H4 (cell line): ENCODE measurements at regions not wholly inside any gene's neighbourhood (a gene's known extent, or its start where the extent isn't known, plus 50 kb on each side); places are given as distances from the start of the nearest gene placed in this dataset.

Experiments used
- DNase-seq: peaks from one replicate; pipeline ENCODE4 v3.0.0-alpha.2; 2015; ENCODE audit warnings: low spot score

GRCh38 chr11:113554526-113554925, 79.3 kb upstream of the DRD2 start:
- no peak for DNase-seq

DNA sequence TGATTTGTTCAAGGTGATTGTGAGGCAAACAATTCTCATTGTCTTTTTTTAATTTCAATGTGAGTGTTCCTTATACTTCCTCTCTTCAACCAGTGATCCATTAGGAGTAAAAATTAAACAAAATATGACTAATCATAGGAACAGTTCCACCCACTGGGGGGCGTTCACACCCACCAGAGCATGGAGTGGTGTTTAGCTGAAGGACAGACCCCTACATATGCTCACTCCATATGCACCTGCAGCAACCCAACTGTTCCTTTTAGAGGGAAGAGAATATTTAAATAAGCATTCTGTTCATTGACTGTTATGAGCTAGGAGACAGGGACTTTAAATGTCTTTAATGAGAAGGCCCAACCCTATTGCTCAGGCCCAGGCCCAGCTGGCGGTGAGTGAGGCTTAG, 78.7 kb upstream of the DRD2 start:
- DNase-seq, result no peak

DNA sequence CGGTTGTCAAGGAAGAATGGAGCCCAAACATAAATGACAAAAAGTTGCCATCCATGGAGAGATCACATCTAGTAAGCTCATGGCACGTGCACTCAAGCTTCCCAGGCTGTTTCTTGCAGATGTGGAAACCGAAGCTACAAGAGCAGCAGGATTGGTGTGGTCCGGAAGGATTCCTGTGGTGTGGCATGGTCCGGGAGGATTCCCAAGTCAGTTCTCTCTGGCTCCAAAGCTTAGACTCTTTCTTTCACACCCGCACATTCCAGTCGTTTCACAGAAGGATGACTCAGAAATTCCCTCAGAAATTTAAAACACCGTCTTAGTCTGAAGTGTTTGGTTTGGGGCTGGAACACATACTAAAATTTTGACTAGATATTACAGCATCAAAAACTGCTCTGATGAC, 78.0 kb upstream of the DRD2 start:
- DNase-seq, result peak; percentile 96

DNA sequence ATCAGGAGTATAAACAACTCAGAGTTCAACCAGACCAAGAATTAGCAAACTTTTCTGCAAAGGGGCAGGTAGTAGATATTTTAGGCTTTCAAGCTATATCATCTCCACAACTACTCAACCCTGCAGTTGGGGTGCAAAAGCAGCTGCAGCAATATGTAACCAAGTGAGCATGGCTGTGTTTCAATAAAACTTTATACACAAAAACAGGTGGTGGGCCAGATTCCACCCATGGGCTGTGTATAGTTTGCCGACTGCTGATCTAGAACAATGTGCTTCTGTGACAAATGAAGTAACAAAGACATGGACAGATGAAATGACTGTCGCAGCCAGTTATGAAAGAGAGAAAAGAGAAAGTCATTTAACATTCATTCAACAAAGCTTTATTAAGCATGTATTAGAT, 77.1 kb upstream of the DRD2 start:
- DNase-seq, result no peak

DNA sequence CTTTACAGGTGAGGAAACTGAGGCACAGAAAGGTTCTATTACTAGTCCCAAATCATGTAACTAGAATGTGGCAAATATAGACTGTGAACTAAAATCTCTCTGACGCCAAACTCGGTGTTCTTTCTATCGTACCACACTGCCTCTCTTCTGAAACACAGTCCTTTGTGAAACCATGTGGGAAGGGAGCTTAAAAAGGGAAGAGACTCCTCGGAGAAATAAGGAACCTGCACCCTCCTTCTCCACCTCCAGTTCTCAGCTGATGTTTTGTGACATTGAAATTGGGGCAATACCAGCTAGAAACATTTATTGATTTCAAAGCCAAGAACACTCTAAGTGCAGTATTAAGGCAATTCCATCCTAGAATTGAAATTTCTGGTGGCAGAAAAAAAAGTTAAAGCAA, 76.4 kb upstream of the DRD2 start:
- no peak for DNase-seq

DNA sequence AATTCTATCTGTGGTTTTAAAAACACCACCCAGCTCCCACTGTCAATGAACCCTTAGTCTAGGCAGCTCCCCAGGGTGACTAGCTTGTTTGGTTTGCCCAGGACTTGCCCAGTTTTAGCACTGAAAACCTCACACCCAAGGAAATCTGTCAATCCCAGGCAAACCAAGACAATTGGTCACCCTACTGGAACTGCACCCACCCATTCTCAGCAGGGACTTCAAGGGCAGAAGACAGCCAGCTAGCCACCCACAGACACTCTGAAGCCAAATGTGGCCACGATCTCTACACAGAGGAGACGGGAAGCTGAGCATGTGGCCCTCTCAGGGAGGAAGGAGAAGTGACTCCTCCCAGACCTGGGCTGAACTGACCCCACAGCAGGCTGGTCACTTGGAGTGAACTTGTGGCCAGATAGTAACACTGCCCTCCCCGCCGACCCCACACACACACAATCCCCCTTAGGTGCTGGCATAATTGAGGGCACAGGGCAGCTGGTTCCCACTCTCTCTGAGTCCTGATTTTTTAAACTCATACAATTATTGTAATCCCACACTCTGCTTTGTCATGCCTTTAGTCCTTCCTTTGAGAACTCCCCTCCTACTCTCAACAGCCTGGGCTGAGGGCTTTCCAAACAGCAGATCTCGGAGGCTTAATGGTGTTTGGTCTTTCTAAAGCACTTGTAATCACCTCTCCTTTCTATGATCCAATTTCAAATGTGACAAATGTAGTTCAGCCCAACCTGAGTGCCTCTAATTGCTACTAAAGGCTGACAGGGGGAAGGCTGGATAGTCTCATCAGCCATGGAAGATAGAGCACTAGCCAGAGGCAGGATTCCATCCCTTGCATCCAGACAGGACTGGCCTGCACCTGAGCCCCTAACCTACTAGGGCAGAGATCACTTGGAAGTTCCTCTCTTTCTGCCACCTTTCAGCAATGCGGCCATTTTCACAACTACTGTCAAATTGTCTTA, 74.7 kb upstream of the DRD2 start:
- no peak for DNase-seq

- no peak for DNase-seq
These were observed 73.9 kb upstream of the DRD2 start for GRCh38 chr11:113549061-113549460.

GRCh38 chr11:113547739-113548138, 72.5 kb upstream of the DRD2 start:
- no peak for DNase-seq

GRCh38 chr11:113546757-113547507, 71.7 kb upstream of the DRD2 start:
- DNase-seq, result peak; percentile 90

- no peak for DNase-seq
These were observed 67.2 kb upstream of the DRD2 start for GRCh38 chr11:113542420-113542819.

DNA sequence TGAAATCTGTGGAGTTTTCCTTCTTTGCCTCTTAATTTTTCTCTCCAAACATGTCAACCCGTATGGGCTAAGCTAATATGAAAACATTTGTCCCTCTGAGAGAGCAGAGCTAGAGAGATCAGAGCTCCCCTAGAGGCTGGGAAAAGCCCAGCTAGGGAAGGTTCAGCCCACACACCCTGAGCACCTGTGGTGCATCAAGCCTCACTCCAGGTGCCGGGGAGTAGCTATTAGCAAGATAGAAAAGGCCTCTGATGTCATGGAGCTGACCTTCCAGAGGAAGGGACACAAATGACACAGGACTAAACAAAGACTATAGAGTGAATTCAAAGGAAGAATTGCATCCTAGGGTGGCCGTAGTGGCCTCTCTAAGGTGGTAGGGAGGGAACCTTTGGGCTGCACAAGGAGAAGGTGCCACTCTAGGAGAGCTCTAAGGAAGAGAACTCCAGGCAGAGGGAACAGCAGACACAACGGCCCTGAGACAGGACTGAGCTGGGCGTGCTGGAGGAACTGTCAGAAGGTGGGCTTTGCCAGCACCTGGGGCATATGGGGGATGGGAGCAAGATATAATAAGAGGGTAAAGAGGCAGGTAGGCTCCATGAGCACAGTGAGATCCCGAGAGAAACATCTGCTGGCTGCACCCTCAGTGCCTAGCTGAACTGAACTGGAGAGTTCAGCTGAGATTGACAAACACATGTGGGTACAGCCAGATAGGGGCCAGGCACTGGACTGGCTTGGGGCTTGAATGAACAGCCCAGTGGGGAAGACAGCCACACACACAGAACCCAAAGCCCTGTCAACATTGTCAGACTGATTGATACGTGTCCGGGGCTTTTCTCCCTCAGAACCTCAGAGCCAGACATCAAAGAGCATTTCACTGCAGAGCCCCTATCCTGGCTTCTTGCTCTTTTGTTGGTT, 65.5 kb upstream of the DRD2 start:
- no peak for DNase-seq

- no peak for DNase-seq
These were observed 63.5 kb upstream of the DRD2 start for GRCh38 chr11:113538451-113539412.

- no peak for DNase-seq
These were observed 59.4 kb upstream of the DRD2 start for GRCh38 chr11:113534625-113535024.

DNA sequence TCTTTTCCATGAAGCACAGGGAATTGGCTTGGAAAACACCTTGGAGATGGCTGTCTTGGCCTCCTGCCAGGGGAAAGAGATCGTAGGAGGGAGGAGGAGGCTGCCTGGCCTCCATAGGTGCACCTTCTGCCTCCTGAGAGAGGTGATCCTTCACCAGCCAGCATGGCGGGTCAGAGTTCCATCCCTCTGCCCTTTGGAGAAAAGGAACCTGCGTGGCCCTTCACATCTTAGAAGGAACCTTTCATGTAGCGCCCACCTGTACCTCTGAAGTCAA, 58.2 kb upstream of the DRD2 start:
- DNase-seq, result no peak

GRCh38 chr11:113532697-113533424, 57.7 kb upstream of the DRD2 start:
- DNase-seq, result peak; percentile 59

GRCh38 chr11:113531575-113532451, 56.6 kb upstream of the DRD2 start:
- DNase-seq, result no peak

DNA sequence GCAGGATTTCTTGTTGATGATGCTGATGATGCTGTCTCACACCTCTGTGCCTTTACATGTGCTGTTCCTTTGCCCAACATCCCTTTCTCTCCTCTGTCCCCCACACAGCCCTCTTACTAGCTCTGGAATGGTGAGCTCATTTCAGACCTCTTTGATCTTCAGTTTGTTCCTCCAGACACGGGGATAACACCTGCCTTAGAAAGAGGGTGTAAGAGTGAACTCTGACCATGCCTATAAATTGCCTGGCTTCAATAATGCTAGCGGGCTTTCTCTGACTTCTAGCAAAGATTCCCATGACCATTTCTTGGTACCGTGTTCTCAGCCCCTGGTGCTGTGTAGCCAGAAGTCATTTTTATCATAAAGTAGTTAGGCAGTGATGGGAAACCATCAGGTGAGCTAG, 55.9 kb upstream of the DRD2 start:
- DNase-seq, result no peak

GRCh38 chr11:113529606-113530005, 54.4 kb upstream of the DRD2 start:
- no peak for DNase-seq

GRCh38 chr11:113528982-113529381, 53.8 kb upstream of the DRD2 start:
- DNase-seq, result peak; percentile 35
